ENCODE measurements at regions not wholly inside any gene's neighbourhood (a gene's known extent, or its start where the extent isn't known, plus 50 kb on each side); places are given as distances from the start of the nearest gene placed in this dataset.
"Not testable (repeated sequence)": the region's sequence is repeated elsewhere in the genome, so short reads cannot be mapped to it uniquely, and the experiment has no call there.

- no peak for DNase-seq (ENCODE audit: low spot score)
Observed at GRCh38 chr14:29982171-29982570, 54.5 kb upstream of the PRKD1 start.

- no peak for DNase-seq (ENCODE audit: low spot score)
Observed at GRCh38 chr14:29982993-29983392, 55.3 kb upstream of the PRKD1 start.

- not testable (repeated sequence) for DNase-seq (ENCODE audit: low spot score)
Observed at GRCh38 chr14:29990344-29990857, 62.8 kb upstream of the PRKD1 start.

GRCh38 chr14:29990993-29991392 lies 63.3 kb upstream of the PRKD1 start:
- DNase-seq (ENCODE audit: low spot score): no peak

GRCh38 chr14:29993143-29993542 lies 65.5 kb upstream of the PRKD1 start:
- DNase-seq (ENCODE audit: low spot score): no peak

- no peak for DNase-seq (ENCODE audit: low spot score)
Observed at GRCh38 chr14:29999013-29999539, 71.4 kb upstream of the PRKD1 start.

- DNase-seq (ENCODE audit: low spot score): no peak
Observed at GRCh38 chr14:30002859-30003258, 75.2 kb upstream of the PRKD1 start.

GRCh38 chr14:30005114-30005808 lies 77.6 kb upstream of the PRKD1 start:
- DNase-seq (ENCODE audit: low spot score): no peak

- no peak for DNase-seq (ENCODE audit: low spot score)
Observed at GRCh38 chr14:30006695-30007094, 79.0 kb upstream of the PRKD1 start.

GRCh38 chr14:30015489-30015888 lies 87.8 kb upstream of the PRKD1 start:
- DNase-seq (ENCODE audit: low spot score): no peak

GRCh38 chr14:30016002-30016401 lies 88.4 kb upstream of the PRKD1 start:
- DNase-seq (ENCODE audit: low spot score): no peak

- no peak for DNase-seq (ENCODE audit: low spot score)
Observed at GRCh38 chr14:30017370-30017993, 89.8 kb upstream of the PRKD1 start.

GRCh38 chr14:30020271-30020670 lies 92.6 kb upstream of the PRKD1 start:
- DNase-seq (ENCODE audit: low spot score): no peak

GRCh38 chr14:30020687-30021086 lies 93.0 kb upstream of the PRKD1 start:
- no peak for DNase-seq (ENCODE audit: low spot score)

GRCh38 chr14:30023350-30023749 lies 95.7 kb upstream of the PRKD1 start:
- not testable (repeated sequence) for DNase-seq (ENCODE audit: low spot score)

GRCh38 chr14:30034152-30034551 lies 106.5 kb upstream of the PRKD1 start:
- no peak for DNase-seq (ENCODE audit: low spot score)

- no peak for DNase-seq (ENCODE audit: low spot score)
Observed at GRCh38 chr14:30035361-30035760, 107.7 kb upstream of the PRKD1 start.

- DNase-seq (ENCODE audit: low spot score): no peak
Observed at GRCh38 chr14:30045720-30046119, 118.1 kb upstream of the PRKD1 start.

- no peak for DNase-seq (ENCODE audit: low spot score)
Observed at GRCh38 chr14:30053103-30053502, 125.5 kb upstream of the PRKD1 start.

GRCh38 chr14:30054201-30054600 lies 126.6 kb upstream of the PRKD1 start:
- no peak for DNase-seq (ENCODE audit: low spot score)

GRCh38 chr14:30058401-30058800 lies 130.8 kb upstream of the PRKD1 start:
- DNase-seq (ENCODE audit: low spot score): no peak

- DNase-seq (ENCODE audit: low spot score): no peak
Observed at GRCh38 chr14:30063746-30064145, 136.1 kb upstream of the PRKD1 start.

GRCh38 chr14:30064454-30064853 lies 136.8 kb upstream of the PRKD1 start:
- DNase-seq (ENCODE audit: low spot score): no peak
